SK-N-SH treated with all-trans-retinoic acid at 6 μM for 48 hours (cell line): ENCODE measurements at regions not wholly inside any gene's neighbourhood (a gene's known extent, or its start where the extent isn't known, plus 50 kb on each side); places are given as distances from the start of the nearest gene placed in this dataset.

Experiments used
- ARNTL ChIP-seq: fragments of 450-650 bp; formaldehyde crosslinking; IDR thresholded peaks from 2 replicates; pipeline ENCODE4 v1.5.0; 2020; ENCODE audit warnings: low read depth, mild to moderate bottlenecking, moderate library complexity, borderline replicate concordance
- CSDC2 ChIP-seq: fragments of 250-450 bp; sonication (Bioruptor Pico); IDR thresholded peaks from 2 replicates; pipeline ENCODE4 v1.5.0; 2020; ENCODE audit warnings: mild to moderate bottlenecking, moderate library complexity
- ISL1 ChIP-seq: fragments of 250-450 bp; sonication (Bioruptor Pico); IDR thresholded peaks from 2 replicates; pipeline ENCODE4 v2.1.2; 2022; ENCODE audit warnings: mild to moderate bottlenecking, moderate library complexity
- PATZ1 ChIP-seq: fragments of 250-450 bp; sonication (Bioruptor Pico); IDR thresholded peaks from 2 replicates; pipeline ENCODE4 v1.8.0; 2020; ENCODE audit warnings: mild to moderate bottlenecking, moderate library complexity, borderline replicate concordance
- POU6F1 ChIP-seq: fragments of 250-450 bp; sonication (Bioruptor Pico); IDR thresholded peaks from 2 replicates; pipeline ENCODE4 v1.8.0; 2021; ENCODE audit warnings: low read depth, mild to moderate bottlenecking, moderate library complexity, borderline replicate concordance
- RARB ChIP-seq: fragments of 250-450 bp; sonication (Bioruptor Pico); IDR thresholded peaks from 2 replicates; pipeline ENCODE4 v1.8.0; 2021; ENCODE audit warnings: mild to moderate bottlenecking, moderate library complexity
- TCF4 ChIP-seq: fragments of 250-450 bp; sonication (Bioruptor Pico); IDR thresholded peaks from 2 replicates; pipeline ENCODE4 v1.8.0; 2021; ENCODE audit warnings: mild to moderate bottlenecking, moderate library complexity, borderline replicate concordance
- ZC3H10 ChIP-seq: fragments of 250-450 bp; sonication (Bioruptor Pico); IDR thresholded peaks from 2 replicates; pipeline ENCODE4 v1.5.1; 2021; ENCODE audit warnings: mild to moderate bottlenecking, moderate library complexity
- ZNF565 ChIP-seq: fragments of 450-650 bp; formaldehyde crosslinking; conservative IDR thresholded peaks from 2 replicates; pipeline ENCODE4 v1.5.0; 2020; ENCODE audit warnings: low read depth, mild to moderate bottlenecking, moderate library complexity
- TF ChIP-seq, protein P1 (sequence below): fragments of 250-450 bp; sonication (Bioruptor Pico); IDR thresholded peaks from 2 replicates; pipeline ENCODE4 v1.5.0; 2020; ENCODE audit warnings: mild to moderate bottlenecking, moderate library complexity
- TF ChIP-seq, protein P2 (sequence below): fragments of 250-450 bp; sonication (Bioruptor Pico); IDR thresholded peaks from 2 replicates; pipeline ENCODE4 v1.5.1; 2021; ENCODE audit warnings: mild to moderate bottlenecking, moderate library complexity

GRCh38 chr6:169930799-169931198 lies 179.4 kb downstream of the ERMARD start:
- no peak for TF ChIP-seq ARNTL
- TF ChIP-seq POU6F1 = no peak
- TF ChIP-seq TCF4 (CRISPR knock-in tag) = no peak
- no peak for TF ChIP-seq PATZ1 (CRISPR knock-in tag)
- TF ChIP-seq ISL1 (CRISPR knock-in tag) = no peak
- no peak for TF ChIP-seq RARB (CRISPR knock-in tag)
- TF ChIP-seq, protein P1, sequence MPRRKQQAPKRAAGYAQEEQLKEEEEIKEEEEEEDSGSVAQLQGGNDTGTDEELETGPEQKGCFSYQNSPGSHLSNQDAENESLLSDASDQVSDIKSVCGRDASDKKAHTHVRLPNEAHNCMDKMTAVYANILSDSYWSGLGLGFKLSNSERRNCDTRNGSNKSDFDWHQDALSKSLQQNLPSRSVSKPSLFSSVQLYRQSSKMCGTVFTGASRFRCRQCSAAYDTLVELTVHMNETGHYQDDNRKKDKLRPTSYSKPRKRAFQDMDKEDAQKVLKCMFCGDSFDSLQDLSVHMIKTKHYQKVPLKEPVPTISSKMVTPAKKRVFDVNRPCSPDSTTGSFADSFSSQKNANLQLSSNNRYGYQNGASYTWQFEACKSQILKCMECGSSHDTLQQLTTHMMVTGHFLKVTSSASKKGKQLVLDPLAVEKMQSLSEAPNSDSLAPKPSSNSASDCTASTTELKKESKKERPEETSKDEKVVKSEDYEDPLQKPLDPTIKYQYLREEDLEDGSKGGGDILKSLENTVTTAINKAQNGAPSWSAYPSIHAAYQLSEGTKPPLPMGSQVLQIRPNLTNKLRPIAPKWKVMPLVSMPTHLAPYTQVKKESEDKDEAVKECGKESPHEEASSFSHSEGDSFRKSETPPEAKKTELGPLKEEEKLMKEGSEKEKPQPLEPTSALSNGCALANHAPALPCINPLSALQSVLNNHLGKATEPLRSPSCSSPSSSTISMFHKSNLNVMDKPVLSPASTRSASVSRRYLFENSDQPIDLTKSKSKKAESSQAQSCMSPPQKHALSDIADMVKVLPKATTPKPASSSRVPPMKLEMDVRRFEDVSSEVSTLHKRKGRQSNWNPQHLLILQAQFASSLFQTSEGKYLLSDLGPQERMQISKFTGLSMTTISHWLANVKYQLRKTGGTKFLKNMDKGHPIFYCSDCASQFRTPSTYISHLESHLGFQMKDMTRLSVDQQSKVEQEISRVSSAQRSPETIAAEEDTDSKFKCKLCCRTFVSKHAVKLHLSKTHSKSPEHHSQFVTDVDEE = no peak
- no peak for TF ChIP-seq ZNF565
- no peak for TF ChIP-seq ZC3H10 (CRISPR knock-in tag)
- TF ChIP-seq CSDC2 (CRISPR knock-in tag) = no peak
- TF ChIP-seq, protein P2, sequence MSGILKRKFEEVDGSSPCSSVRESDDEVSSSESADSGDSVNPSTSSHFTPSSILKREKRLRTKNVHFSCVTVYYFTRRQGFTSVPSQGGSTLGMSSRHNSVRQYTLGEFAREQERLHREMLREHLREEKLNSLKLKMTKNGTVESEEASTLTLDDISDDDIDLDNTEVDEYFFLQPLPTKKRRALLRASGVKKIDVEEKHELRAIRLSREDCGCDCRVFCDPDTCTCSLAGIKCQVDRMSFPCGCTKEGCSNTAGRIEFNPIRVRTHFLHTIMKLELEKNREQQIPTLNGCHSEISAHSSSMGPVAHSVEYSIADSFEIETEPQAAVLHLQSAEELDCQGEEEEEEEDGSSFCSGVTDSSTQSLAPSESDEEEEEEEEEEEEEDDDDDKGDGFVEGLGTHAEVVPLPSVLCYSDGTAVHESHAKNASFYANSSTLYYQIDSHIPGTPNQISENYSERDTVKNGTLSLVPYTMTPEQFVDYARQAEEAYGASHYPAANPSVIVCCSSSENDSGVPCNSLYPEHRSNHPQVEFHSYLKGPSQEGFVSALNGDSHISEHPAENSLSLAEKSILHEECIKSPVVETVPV (CRISPR knock-in tag) = no peak
